ENCODE measurements at regions not wholly inside any gene's neighbourhood (a gene's known extent, or its start where the extent isn't known, plus 50 kb on each side); places are given as distances from the start of the nearest gene placed in this dataset.

DNA sequence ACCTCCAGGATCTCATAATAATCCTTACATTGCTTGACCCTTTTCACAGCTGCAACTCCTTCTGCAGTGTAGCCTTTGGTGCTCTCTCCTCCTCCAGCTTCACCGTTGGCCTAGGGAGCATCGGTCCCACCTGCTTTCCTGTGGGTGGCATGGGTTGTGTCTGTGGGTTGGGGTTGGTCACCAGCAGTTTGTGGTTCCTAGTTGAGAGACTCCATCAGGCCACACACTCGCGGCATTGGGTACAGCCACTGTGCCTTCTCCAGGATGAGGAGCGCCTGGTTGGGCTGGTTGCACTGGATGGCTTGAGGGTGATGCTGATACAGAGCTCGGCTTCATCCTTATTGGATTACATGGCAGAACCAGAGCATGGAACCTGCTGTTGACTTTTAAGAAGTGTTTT, 69.4 kb upstream of the SPRED2 start:
- TF ChIP-seq POLR2A (IDR thresholded peaks at IDR 0.05) = no peak
- TF ChIP-seq, protein P1, sequence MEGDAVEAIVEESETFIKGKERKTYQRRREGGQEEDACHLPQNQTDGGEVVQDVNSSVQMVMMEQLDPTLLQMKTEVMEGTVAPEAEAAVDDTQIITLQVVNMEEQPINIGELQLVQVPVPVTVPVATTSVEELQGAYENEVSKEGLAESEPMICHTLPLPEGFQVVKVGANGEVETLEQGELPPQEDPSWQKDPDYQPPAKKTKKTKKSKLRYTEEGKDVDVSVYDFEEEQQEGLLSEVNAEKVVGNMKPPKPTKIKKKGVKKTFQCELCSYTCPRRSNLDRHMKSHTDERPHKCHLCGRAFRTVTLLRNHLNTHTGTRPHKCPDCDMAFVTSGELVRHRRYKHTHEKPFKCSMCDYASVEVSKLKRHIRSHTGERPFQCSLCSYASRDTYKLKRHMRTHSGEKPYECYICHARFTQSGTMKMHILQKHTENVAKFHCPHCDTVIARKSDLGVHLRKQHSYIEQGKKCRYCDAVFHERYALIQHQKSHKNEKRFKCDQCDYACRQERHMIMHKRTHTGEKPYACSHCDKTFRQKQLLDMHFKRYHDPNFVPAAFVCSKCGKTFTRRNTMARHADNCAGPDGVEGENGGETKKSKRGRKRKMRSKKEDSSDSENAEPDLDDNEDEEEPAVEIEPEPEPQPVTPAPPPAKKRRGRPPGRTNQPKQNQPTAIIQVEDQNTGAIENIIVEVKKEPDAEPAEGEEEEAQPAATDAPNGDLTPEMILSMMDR (IDR thresholded peaks at IDR 0.05) = no peak

DNA sequence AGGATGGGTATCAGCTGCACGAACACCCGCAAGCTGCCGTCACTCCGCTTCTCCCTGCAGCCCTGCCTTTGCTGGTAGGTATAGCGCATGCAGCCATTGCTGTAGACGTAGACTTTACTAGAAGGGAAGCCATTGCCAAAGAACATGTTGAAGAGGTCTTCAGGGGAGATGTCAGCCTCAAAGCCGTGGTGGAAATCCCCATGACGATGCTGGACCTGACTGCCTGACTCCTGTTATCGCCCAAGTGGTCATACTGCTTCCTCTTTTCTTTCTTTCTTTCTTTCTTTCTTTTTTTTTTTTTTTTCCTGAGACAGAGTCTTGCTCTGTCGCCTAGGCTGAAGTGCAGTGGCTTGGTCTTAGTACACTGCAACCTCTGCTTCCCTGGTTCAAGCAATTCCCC, 68.7 kb upstream of the SPRED2 start:
- H3K36me3 ChIP-seq (replicated peaks in 1 of 2; ENCODE audit: insufficient read depth in 1 of 2, low read depth in 2 of 2) = no peaks in the 10 kb centered on the region
- TF ChIP-seq POLR2A (IDR thresholded peaks at IDR 0.05) = no peak
- TF ChIP-seq, protein P1 (IDR thresholded peaks at IDR 0.05) = no peak
- WGBS, 2 donors = 93 to 94% methylated on average over 10 of the region's 10 CpGs
- H3K4me3 ChIP-seq = no peak overlapping the region
- H3K27ac ChIP-seq = no peak overlapping the region
- H3K27me3 ChIP-seq = no peaks in the 10 kb centered on the region
- H3K4me1 ChIP-seq = no peaks in the 10 kb centered on the region
- DNase-seq (no peak), ATAC-seq (no peak)
- intact Hi-C loops (cut with DNase I) = no loop called here
- H3K9me3 ChIP-seq = no peaks in the 10 kb centered on the region

More for the DNA sequence above, 69.4 kb upstream of the SPRED2 start:
- no peak for ATAC-seq
- Histone ChIP-seq H3K4me1 (no peaks in the 10 kb centered on the region), H3K36me3 (replicated peaks in 1 of 2; ENCODE audit: insufficient read depth in 1 of 2, low read depth in 2 of 2) (no peaks in the 10 kb centered on the region), H3K4me3 (no peak overlapping the region), H3K27me3 (no peaks in the 10 kb centered on the region), H3K9me3 (no peaks in the 10 kb centered on the region), H3K27ac (no peak overlapping the region)
- WGBS, 2 donors = 92 to 96% methylated on average over 4 to 6 of the region's 6 CpGs
- intact Hi-C loops (cut with DNase I) = no loop called here
- DNase-seq = no peak

DNA sequence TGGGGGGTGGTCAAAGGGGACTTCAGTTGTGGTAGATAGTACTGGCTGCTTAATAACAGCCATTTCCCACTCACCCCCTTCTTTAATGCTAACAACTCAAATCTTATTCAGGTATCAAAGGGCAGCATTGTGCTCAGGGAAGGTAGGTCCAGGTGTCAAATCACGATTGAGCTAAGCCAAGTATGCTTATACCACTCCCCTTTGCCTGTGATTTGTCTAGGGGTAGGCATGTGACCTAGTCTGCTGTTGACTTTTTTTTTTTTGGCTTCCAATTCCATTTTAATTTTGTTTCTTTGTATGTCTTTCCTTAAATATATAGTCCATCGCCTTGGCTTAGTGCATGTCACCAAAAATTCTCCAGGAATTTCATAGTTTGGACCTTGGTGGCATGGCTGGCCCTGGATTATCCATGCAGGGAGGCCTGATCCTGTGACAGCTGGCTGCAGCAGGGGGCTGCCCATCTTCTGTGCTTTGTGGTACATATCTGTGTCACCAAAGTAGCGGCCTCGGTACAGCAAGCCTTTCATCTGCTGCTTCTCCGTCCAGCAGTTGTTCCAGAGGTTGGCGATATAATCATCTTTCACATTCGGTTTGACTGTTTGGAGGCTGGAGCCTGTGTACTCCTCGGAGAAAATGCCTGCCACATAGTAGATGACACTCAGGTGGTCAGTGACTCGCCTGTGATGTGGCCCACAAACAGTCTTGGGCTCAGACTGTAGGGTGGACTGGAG, 68.1 kb upstream of the SPRED2 start:
- 78 to 87% methylated on average over 4 to 9 of the region's 9 CpGs for WGBS, 2 donors
- H3K27ac ChIP-seq = no peak overlapping the region
- TF ChIP-seq, protein P1 (IDR thresholded peaks at IDR 0.05) = no peak
- no peak for TF ChIP-seq POLR2A (IDR thresholded peaks at IDR 0.05)
- no peaks in the 10 kb centered on the region for H3K36me3 ChIP-seq (replicated peaks in 1 of 2; ENCODE audit: insufficient read depth in 1 of 2, low read depth in 2 of 2)
- H3K27me3 ChIP-seq = no peaks in the 10 kb centered on the region
- H3K9me3 ChIP-seq = no peaks in the 10 kb centered on the region
- intact Hi-C loops (cut with DNase I) = no loop called here
- ATAC-seq = no peak
- H3K4me1 ChIP-seq = no peaks in the 10 kb centered on the region
- H3K4me3 ChIP-seq = no peak overlapping the region
- no peak for DNase-seq

DNA sequence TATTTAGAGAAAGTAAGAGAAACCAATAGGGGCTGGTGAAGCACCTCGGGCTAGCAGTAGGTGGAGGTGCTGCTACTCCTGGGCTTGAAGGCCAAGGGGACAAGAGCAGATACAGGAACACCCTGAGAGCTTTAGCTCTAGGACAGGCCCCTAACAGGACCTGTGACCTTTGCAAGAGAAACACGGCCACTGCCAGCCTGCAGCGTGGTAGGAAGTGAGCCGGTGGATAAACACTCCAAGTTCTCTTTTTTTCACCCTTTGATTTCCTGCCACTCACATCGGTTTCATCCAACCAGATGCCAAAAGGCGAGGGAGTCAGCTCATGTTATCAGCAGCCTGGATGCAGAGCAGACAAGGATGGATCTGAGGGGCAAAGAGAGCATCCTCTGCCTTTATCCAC, 66.8 kb upstream of the SPRED2 start:
- TF ChIP-seq, protein P1 (IDR thresholded peaks at IDR 0.05) = no peak
- no peak for TF ChIP-seq POLR2A (IDR thresholded peaks at IDR 0.05)
- H3K27ac ChIP-seq = no peak overlapping the region
- intact Hi-C loops (cut with DNase I) = no loop called here
- DNase-seq (no peak), ATAC-seq (no peak)
- no peaks in the 10 kb centered on the region for H3K4me1 ChIP-seq
- WGBS, 2 donors = 33 to 53% methylated on average over 6 of the region's 6 CpGs
- H3K4me3 ChIP-seq = no peak overlapping the region
- H3K36me3 ChIP-seq (replicated peaks in 1 of 2; ENCODE audit: insufficient read depth in 1 of 2, low read depth in 2 of 2) = no peaks in the 10 kb centered on the region
- H3K27me3 ChIP-seq = no peaks in the 10 kb centered on the region
- no peaks in the 10 kb centered on the region for H3K9me3 ChIP-seq

DNA sequence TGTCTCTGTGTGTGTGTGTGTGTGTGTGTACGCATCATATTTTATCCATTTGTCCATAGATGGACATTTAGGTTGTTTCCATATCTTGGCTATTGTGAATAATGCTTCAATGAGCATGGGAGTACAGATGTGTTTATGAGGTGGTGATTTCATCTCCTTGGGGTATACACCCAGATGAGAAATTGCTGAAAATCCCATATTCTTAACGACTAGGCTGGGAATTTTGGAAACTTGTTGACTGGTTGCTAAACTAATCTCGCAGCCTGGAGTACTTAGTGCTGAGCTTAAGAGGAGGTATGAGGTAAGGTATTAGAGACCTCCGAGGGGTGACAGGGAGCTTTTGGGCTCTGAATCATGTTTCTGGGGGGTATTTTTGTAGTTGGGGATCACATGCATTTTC, 66.0 kb upstream of the SPRED2 start:
- no peaks in the 10 kb centered on the region for H3K9me3 ChIP-seq
- intact Hi-C loops (cut with DNase I) = no loop called here
- H3K4me1 ChIP-seq = no peaks in the 10 kb centered on the region
- WGBS, 2 donors = 79 to 89% methylated on average over 4 of the region's 4 CpGs
- no peak for ATAC-seq
- H3K27me3 ChIP-seq = no peaks in the 10 kb centered on the region
- H3K36me3 ChIP-seq (replicated peaks in 1 of 2; ENCODE audit: insufficient read depth in 1 of 2, low read depth in 2 of 2) = no peaks in the 10 kb centered on the region
- TF ChIP-seq, protein P1 (IDR thresholded peaks at IDR 0.05) = no peak
- no peak for TF ChIP-seq POLR2A (IDR thresholded peaks at IDR 0.05)
- no peak for DNase-seq
- no peak overlapping the region for H3K27ac ChIP-seq
- no peak overlapping the region for H3K4me3 ChIP-seq
